Fibroblast of the conjunctiva (primary cell): ENCODE measurements at regions not wholly inside any gene's neighbourhood (a gene's known extent, or its start where the extent isn't known, plus 50 kb on each side); places are given as distances from the start of the nearest gene placed in this dataset.

Experiments
- DNase-seq: peaks from one replicate; pipeline ENCODE4 v3.0.0-alpha.2; 2010; ENCODE audit warnings: low read depth

GRCh38 chr1:68959461-68960030 lies 462.7 kb upstream of the DEPDC1 start:
- no peak for DNase-seq

GRCh38 chr1:68961143-68961542 lies 464.3 kb upstream of the DEPDC1 start:
- no peak for DNase-seq

GRCh38 chr1:68963353-68963752 lies 466.5 kb upstream of the DEPDC1 start:
- DNase-seq = no peak

- no peak for DNase-seq
Observed at GRCh38 chr1:68969441-68969840, 472.6 kb upstream of the DEPDC1 start.

- DNase-seq = no peak
Observed at GRCh38 chr1:68970571-68970970, 473.7 kb upstream of the DEPDC1 start.

GRCh38 chr1:68973459-68974244 lies 476.8 kb upstream of the DEPDC1 start:
- DNase-seq = peak; percentile 8

GRCh38 chr1:68974447-68974846 lies 477.6 kb upstream of the DEPDC1 start:
- no peak for DNase-seq

- no peak for DNase-seq
Observed at GRCh38 chr1:68975212-68975933, 478.5 kb upstream of the DEPDC1 start.

- DNase-seq = no peak
Observed at GRCh38 chr1:68976916-68977610, 480.2 kb upstream of the DEPDC1 start.

GRCh38 chr1:68979891-68980290 lies 483.0 kb upstream of the DEPDC1 start:
- DNase-seq = no peak

- no peak for DNase-seq
Observed at GRCh38 chr1:68984289-68984688, 487.4 kb upstream of the DEPDC1 start.

- no peak for DNase-seq
Observed at GRCh38 chr1:68994096-68994495, 497.2 kb upstream of the DEPDC1 start.

- DNase-seq = no peak
Observed at GRCh38 chr1:69016468-69016867, 519.6 kb upstream of the DEPDC1 start.

GRCh38 chr1:69029649-69030048 lies 532.8 kb upstream of the DEPDC1 start:
- no peak for DNase-seq

- no peak for DNase-seq
Observed at GRCh38 chr1:69038379-69038778, 529.3 kb upstream of the LRRC7 start.

GRCh38 chr1:69045572-69045971 lies 522.1 kb upstream of the LRRC7 start:
- DNase-seq = no peak

GRCh38 chr1:69055194-69055593 lies 512.5 kb upstream of the LRRC7 start:
- no peak for DNase-seq

GRCh38 chr1:69058454-69058853 lies 509.3 kb upstream of the LRRC7 start:
- no peak for DNase-seq

- no peak for DNase-seq
Observed at GRCh38 chr1:69070660-69071373, 496.9 kb upstream of the LRRC7 start.

- DNase-seq = no peak
Observed at GRCh38 chr1:69073176-69073575, 494.5 kb upstream of the LRRC7 start.

- DNase-seq = no peak
Observed at GRCh38 chr1:69076631-69077030, 491.1 kb upstream of the LRRC7 start.

GRCh38 chr1:69077198-69077597 lies 490.5 kb upstream of the LRRC7 start:
- DNase-seq = no peak
